ENCODE measurements at regions not wholly inside any gene's neighbourhood (a gene's known extent, or its start where the extent isn't known, plus 50 kb on each side); places are given as distances from the start of the nearest gene placed in this dataset.

DNA sequence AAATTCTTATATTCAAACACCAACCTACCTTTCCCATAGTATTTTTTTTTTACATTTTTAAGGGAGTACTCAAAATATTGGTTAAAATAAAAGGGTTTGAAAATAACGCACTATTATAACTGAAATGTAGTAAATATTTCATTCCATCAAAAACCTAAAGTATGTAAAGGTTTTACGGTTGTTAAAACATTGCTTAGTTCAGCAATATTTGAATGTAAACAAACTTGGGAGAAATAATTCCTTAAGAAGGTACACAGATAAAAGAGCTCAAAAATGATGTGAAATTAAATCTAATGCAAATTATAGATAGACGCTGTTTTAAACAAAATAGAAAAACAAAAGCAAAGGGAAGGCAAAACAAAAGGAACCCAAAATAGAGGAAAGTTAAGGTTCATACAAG is 1476.9 kb downstream of the PCDH18 start:
- TF ChIP-seq, protein P1, sequence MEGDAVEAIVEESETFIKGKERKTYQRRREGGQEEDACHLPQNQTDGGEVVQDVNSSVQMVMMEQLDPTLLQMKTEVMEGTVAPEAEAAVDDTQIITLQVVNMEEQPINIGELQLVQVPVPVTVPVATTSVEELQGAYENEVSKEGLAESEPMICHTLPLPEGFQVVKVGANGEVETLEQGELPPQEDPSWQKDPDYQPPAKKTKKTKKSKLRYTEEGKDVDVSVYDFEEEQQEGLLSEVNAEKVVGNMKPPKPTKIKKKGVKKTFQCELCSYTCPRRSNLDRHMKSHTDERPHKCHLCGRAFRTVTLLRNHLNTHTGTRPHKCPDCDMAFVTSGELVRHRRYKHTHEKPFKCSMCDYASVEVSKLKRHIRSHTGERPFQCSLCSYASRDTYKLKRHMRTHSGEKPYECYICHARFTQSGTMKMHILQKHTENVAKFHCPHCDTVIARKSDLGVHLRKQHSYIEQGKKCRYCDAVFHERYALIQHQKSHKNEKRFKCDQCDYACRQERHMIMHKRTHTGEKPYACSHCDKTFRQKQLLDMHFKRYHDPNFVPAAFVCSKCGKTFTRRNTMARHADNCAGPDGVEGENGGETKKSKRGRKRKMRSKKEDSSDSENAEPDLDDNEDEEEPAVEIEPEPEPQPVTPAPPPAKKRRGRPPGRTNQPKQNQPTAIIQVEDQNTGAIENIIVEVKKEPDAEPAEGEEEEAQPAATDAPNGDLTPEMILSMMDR (IDR thresholded peaks at IDR 0.05), result no peak
- no peak for TF ChIP-seq POLR2A (IDR thresholded peaks at IDR 0.05)
